ENCODE measurements at regions not wholly inside any gene's neighbourhood (a gene's known extent, or its start where the extent isn't known, plus 50 kb on each side); places are given as distances from the start of the nearest gene placed in this dataset.

GRCh38 chr20:7022597-7022996 is 255.1 kb downstream of the BMP2 start:
- TF ChIP-seq CTCF (IDR thresholded peaks at IDR 0.05) (no peak), POLR2A (IDR thresholded peaks at IDR 0.05) (no peak)

All from uterus (tissue), 2 donors.